Thyroid gland (tissue), 4 donors: ENCODE measurements at regions not wholly inside any gene's neighbourhood (a gene's known extent, or its start where the extent isn't known, plus 50 kb on each side); places are given as distances from the start of the nearest gene placed in this dataset.

Experiments
- POLR2A ChIP-seq, 2 donors: fragments of 450-650 bp; IDR thresholded peaks; one replicate each; pipeline ENCODE4 v1.6.1; 2017; ENCODE audit warnings: antibody characterized with exemption in 2 of 2, mild to moderate bottlenecking in 2 of 2, moderate library complexity in 1 of 2
- TF ChIP-seq, protein P1 (sequence below), 6 experiments: fragments of 200-600 bp in 3 of 6; fragments of 450-650 bp in 3 of 6; sonication (generic) in 3 of 6; IDR thresholded peaks; one replicate each; pipeline ENCODE4 v1.5.1; 2016 to 2019; ENCODE audit warnings: antibody characterized with exemption in 6 of 6, mild to moderate bottlenecking in 2 of 6, inconsistent platforms in 1 of 6, moderate library complexity in 1 of 6

- TF ChIP-seq, protein P1, sequence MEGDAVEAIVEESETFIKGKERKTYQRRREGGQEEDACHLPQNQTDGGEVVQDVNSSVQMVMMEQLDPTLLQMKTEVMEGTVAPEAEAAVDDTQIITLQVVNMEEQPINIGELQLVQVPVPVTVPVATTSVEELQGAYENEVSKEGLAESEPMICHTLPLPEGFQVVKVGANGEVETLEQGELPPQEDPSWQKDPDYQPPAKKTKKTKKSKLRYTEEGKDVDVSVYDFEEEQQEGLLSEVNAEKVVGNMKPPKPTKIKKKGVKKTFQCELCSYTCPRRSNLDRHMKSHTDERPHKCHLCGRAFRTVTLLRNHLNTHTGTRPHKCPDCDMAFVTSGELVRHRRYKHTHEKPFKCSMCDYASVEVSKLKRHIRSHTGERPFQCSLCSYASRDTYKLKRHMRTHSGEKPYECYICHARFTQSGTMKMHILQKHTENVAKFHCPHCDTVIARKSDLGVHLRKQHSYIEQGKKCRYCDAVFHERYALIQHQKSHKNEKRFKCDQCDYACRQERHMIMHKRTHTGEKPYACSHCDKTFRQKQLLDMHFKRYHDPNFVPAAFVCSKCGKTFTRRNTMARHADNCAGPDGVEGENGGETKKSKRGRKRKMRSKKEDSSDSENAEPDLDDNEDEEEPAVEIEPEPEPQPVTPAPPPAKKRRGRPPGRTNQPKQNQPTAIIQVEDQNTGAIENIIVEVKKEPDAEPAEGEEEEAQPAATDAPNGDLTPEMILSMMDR (IDR thresholded peaks at IDR 0.05): no peak
- no peak for TF ChIP-seq POLR2A (IDR thresholded peaks at IDR 0.05)
Observed at GRCh38 chr2:157015015-157015575, 242.4 kb upstream of the GALNT5 start.
